22Rv1 (cell line): ENCODE measurements at regions not wholly inside any gene's neighbourhood (a gene's known extent, or its start where the extent isn't known, plus 50 kb on each side); places are given as distances from the start of the nearest gene placed in this dataset.

Source experiments
- H3K27ac ChIP-seq: fragments of 450-650 bp; 2 replicates; pipeline ENCODE4 v1.5.1; 2017
- CTCF ChIP-seq: fragments of 450-650 bp; IDR thresholded peaks from 2 replicates; pipeline ENCODE4 v1.5.1; 2017; ENCODE audit warnings: mild to moderate bottlenecking
- ZFX ChIP-seq: fragments of 450-650 bp; IDR thresholded peaks from 2 replicates; pipeline ENCODE4 v1.6.1; 2017; ENCODE audit warnings: antibody characterized with exemption, borderline replicate concordance

GRCh38 chr15:94019062-94019461 lies 212.3 kb upstream of the MCTP2 start:
- no peak overlapping the region for H3K27ac ChIP-seq
- TF ChIP-seq CTCF (no peak), ZFX (no peak)

GRCh38 chr15:94015324-94015723 lies 216.0 kb upstream of the MCTP2 start:
- no peak overlapping the region for H3K27ac ChIP-seq
- TF ChIP-seq CTCF (no peak), ZFX (no peak)

- TF ChIP-seq CTCF (no peak), ZFX (no peak)
- H3K27ac ChIP-seq, result no peak overlapping the region
Observed at GRCh38 chr15:94008104-94009074, 223.0 kb upstream of the MCTP2 start.

- no peak overlapping the region for H3K27ac ChIP-seq
- TF ChIP-seq ZFX (no peak), CTCF (no peak)
Observed at GRCh38 chr15:94004697-94005096, 226.7 kb upstream of the MCTP2 start.

GRCh38 chr15:94002041-94002440 lies 229.3 kb upstream of the MCTP2 start:
- H3K27ac ChIP-seq, result no peak overlapping the region
- TF ChIP-seq ZFX (no peak), CTCF (no peak)

GRCh38 chr15:94001255-94001801 lies 230.0 kb upstream of the MCTP2 start:
- TF ChIP-seq CTCF (no peak), ZFX (no peak)
- no peak overlapping the region for H3K27ac ChIP-seq

GRCh38 chr15:94000606-94001005 lies 230.8 kb upstream of the MCTP2 start:
- no peak overlapping the region for H3K27ac ChIP-seq
- no peak for TF ChIP-seq ZFX
- TF ChIP-seq CTCF, result no peak
